Common myeloid progenitor, CD34-positive (primary cell): ENCODE measurements at regions not wholly inside any gene's neighbourhood (a gene's known extent, or its start where the extent isn't known, plus 50 kb on each side); places are given as distances from the start of the nearest gene placed in this dataset.

ENCODE experiments used
- CTCF ChIA-PET: fragments of 350-600 bp; sonication (Branson Sonifier 250); formaldehyde crosslinking; loops from one replicate; lab custom pipeline; 2021; ENCODE audit warnings: antibody characterized with exemption; lab: Charles Lee
- POLR2A ChIA-PET: fragments of 350-600 bp; sonication (Branson Sonifier 250); formaldehyde crosslinking; loops from one replicate; lab custom pipeline; 2021; ENCODE audit warnings: antibody characterized with exemption; lab: Charles Lee
- DNase-seq, 3 donors: peaks; one replicate each; pipeline versions ENCODE4 v3.0.0 to v3.0.0-alpha.2; 2013
- H3K27ac ChIP-seq, 2 experiments: 1 replicate in 1 of 2; 2 replicates in 1 of 2; pipeline ENCODE4 v1.7.0; 2013; ENCODE audit warnings: inconsistent platforms in 2 of 2, low read length in 2 of 2, mild to moderate bottlenecking in 2 of 2, low read depth in 1 of 2, moderate library complexity in 1 of 2; ENCODE audit not compliant: severe bottlenecking in 2 of 2, insufficient read depth in 1 of 2, poor library complexity in 1 of 2
- H3K27me3 ChIP-seq, 5 experiments: replicated peaks in 2 of 5; 1 replicate in 3 of 5; 2 replicates in 2 of 5; pipeline versions ENCODE4 v1.6.1 to v1.7.0; 2013; ENCODE audit warnings: low read length in 4 of 5, mild to moderate bottlenecking in 2 of 5, moderate library complexity in 2 of 5, inconsistent platforms in 1 of 5; ENCODE audit not compliant: insufficient read depth in 5 of 5, control insufficient read depth in 4 of 5
- H3K36me3 ChIP-seq, 4 experiments: 1 replicate in 2 of 4; 2 replicates in 2 of 4; pipeline versions ENCODE4 v1.6.1 to v1.7.0; 2013; ENCODE audit warnings: low read length in 3 of 4, control low read depth in 1 of 4, mild to moderate bottlenecking in 1 of 4; ENCODE audit not compliant: control insufficient read depth in 4 of 4, insufficient read depth in 4 of 4
- H3K4me1 ChIP-seq, 4 experiments: 1 replicate in 3 of 4; 2 replicates in 1 of 4; pipeline versions ENCODE4 v1.6.1 to v1.7.1; 2013; ENCODE audit warnings: low read length in 3 of 4, mild to moderate bottlenecking in 3 of 4, control low read depth in 1 of 4, inconsistent platforms in 1 of 4, moderate library complexity in 1 of 4; ENCODE audit not compliant: control insufficient read depth in 4 of 4, insufficient read depth in 4 of 4; ENCODE audit errors: control extremely low read depth in 1 of 4
- H3K4me3 ChIP-seq, 7 experiments: 1 replicate in 4 of 7; 2 replicates in 3 of 7; pipeline versions ENCODE4 v1.5.1 to v1.7.0; 2013; ENCODE audit warnings: mild to moderate bottlenecking in 7 of 7, low read length in 6 of 7, moderate library complexity in 6 of 7, inconsistent platforms in 2 of 7, low read depth in 2 of 7, control low read depth in 1 of 7; ENCODE audit not compliant: insufficient read depth in 4 of 7, control insufficient read depth in 1 of 7; ENCODE audit errors: extremely low read depth in 1 of 7
- H3K9me3 ChIP-seq, 5 experiments: 1 replicate in 4 of 5; 2 replicates in 1 of 5; pipeline versions ENCODE4 v1.6.1 to v1.7.1; 2013; ENCODE audit warnings: low read length in 4 of 5, mild to moderate bottlenecking in 2 of 5, inconsistent platforms in 1 of 5, low read depth in 1 of 5, moderate library complexity in 1 of 5; ENCODE audit not compliant: control insufficient read depth in 4 of 5, insufficient read depth in 2 of 5; ENCODE audit errors: control extremely low read depth in 1 of 5
- WGBS: methylation state at CpG from one replicate; pipeline ENCODE4 v1.1.5; 2013; ENCODE audit not compliant: insufficient coverage; 5-methylcytosine and 5-hydroxymethylcytosine counted together

DNA sequence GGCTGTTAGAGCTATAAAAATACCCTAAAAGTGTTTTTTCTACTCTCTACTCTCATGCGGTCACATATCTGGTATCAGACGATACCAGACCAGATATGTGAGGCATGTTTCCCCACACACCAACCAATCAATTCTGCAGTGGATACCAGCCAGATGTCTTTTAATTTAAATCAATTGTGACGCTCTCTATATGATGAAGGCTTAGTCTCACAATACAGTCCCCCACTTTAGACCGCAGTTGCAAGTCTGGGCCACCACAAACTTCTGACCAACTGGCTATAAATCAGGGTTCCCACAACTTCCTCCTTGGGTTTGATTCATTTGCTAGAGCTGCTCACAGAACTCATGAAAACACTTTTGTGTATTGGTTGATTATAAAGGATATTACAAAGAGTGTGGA, 586.1 kb upstream of the ZP4 start:
- peaks cover 0 to 8% (median 0%) of the 10 kb centered on the region in 5 experiments for H3K27me3 ChIP-seq
- ChIA-PET POLR2A (no interaction called here), CTCF (interaction anchor here (1.1 kb wide), 1 partner anchor 9 kb away, joined by 3 read pairs; no protein-coding TSS in a partner anchor)
- H3K4me3 ChIP-seq = peak overlapping the region in 1 of 7 experiments; percentile 21
- no peaks in the 10 kb centered on the region for H3K36me3 ChIP-seq
- H3K27ac ChIP-seq = no peak overlapping the region
- peak; percentile 84 to 98 (median 96) for DNase-seq
- peaks cover 0 to 6% (median 0%) of the 10 kb centered on the region in 5 experiments for H3K9me3 ChIP-seq
- H3K4me1 ChIP-seq = peaks cover 17 to 29% (median 19%) of the 10 kb centered on the region in 4 experiments
- 0% methylated on average over 3 of the region's 4 CpGs for WGBS

DNA sequence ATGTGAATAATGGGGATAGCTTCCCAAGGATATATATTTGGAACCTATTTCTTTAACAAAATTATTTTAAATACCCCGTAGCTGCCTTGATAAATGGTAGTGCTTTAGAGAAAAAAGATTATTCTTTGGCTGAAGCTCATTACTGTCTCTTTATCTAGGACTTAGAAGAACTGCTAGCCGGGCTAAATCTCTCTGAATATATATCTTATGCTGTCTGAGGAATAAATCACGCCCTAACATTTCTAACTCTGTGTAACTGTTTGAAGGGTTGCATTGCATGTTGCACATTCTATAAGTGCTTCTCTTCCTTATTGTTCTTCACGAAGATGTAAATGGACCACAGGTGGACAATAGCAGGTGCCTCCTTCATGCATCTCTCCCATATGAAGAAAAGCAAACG, 585.0 kb upstream of the ZP4 start:
- DNase-seq = peak in 1 of 3 donors; percentile 2
- H3K27ac ChIP-seq = no peak overlapping the region
- WGBS = 87% methylated on average over 3 of the region's 5 CpGs
- CTCF ChIA-PET = no interaction called here
- POLR2A ChIA-PET = no interaction called here
- peaks cover 0 to 6% (median 0%) of the 10 kb centered on the region in 5 experiments for H3K27me3 ChIP-seq
- no peak overlapping the region for H3K4me3 ChIP-seq
- H3K36me3 ChIP-seq = no peaks in the 10 kb centered on the region
- H3K4me1 ChIP-seq = peaks cover 16 to 29% (median 19%) of the 10 kb centered on the region in 4 experiments
- H3K9me3 ChIP-seq = no peaks in the 10 kb centered on the region

DNA sequence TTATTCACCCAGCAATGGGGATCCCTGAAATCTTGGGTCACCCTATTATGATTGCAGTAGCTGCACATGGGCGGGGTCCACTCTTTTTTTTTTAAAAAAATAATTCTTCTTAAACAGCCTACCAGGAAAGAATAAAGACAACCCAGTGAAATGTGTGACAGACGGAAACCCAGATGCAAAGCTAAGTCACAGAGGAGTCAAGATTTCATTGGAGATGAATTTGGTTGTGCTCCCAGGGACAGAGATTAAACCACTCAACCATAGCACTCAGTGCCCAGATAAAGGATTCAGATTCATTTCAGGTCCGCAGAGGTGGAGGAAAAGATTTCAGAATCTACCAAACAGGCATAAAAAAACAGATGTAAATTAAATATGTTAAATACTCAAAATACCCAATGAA, 583.5 kb upstream of the ZP4 start:
- no peak for DNase-seq
- H3K27ac ChIP-seq = no peak overlapping the region
- H3K36me3 ChIP-seq = no peaks in the 10 kb centered on the region
- no peaks in the 10 kb centered on the region for H3K9me3 ChIP-seq
- peaks cover 0 to 6% (median 0%) of the 10 kb centered on the region in 5 experiments for H3K27me3 ChIP-seq
- POLR2A ChIA-PET = no interaction called here
- no peak overlapping the region for H3K4me3 ChIP-seq
- CTCF ChIA-PET = no interaction called here
- peaks cover 12 to 23% (median 16%) of the 10 kb centered on the region in 4 experiments for H3K4me1 ChIP-seq
- no CpG with 5 or more reads among the region's 3 CpGs for WGBS

DNA sequence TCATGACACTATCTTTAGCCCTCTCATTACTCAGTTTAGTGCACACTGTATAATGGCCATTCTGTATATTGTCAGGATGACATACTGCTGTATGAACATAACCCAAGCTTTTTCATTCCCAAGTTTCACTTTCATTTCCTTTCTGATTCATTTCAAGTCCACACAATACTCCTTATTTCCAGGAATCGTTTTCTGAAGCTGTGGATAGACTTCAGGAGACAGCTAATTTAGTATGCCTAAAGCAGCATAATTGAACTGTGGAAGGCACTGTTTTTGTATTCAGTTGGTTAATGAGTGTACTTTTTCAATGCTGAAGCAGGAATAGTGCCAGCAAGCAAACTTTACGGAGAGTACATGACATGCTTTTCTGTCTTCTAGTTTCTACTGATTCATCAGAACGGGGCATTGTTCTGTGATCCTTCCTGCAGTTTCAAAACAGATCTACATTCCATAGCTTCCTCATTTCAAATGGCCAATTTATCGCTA, 578.5 kb upstream of the ZP4 start:
- H3K9me3 ChIP-seq = peaks cover 0 to 2% (median 0%) of the 10 kb centered on the region in 5 experiments
- H3K4me3 ChIP-seq = no peak overlapping the region
- DNase-seq = peak in 2 of 3 donors; percentile 18 to 32
- H3K27me3 ChIP-seq = peaks cover 0 to 5% (median 2%) of the 10 kb centered on the region in 5 experiments
- ChIA-PET POLR2A (no interaction called here), CTCF (interaction anchor here (1.0 to 1.6 kb wide), 2 partner anchors 8 to 12 kb away, joined by 3 read pairs; no protein-coding TSS in a partner anchor)
- no peak overlapping the region for H3K27ac ChIP-seq
- H3K36me3 ChIP-seq = no peaks in the 10 kb centered on the region
- no peaks in the 10 kb centered on the region for H3K4me1 ChIP-seq
- whole genome bisulfite sequencing = 87% methylated on average over 3 of the region's 4 CpGs

DNA sequence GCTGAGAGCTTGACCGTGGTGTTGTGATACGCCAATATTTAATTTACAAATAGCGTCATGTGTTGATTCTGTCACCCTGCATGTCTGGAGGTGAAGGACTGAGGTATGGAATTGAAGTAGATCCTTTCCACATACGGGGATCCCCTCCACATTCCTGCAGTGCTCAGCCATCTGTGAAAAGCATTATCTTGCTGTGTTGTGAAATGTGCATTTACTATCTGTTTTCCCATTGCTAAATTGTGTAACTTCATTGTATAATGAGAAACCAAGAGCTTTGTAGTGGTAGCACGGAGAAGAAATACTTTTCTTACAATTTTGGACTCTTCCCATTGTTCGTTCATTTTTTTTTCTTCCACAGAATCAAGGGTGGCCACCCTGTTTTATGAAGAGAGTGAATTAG, 577.3 kb upstream of the ZP4 start:
- H3K27ac ChIP-seq = no peak overlapping the region
- POLR2A ChIA-PET = no interaction called here
- WGBS = 100% methylated on average over 3 of the region's 6 CpGs
- H3K27me3 ChIP-seq = peaks cover 0 to 5% (median 0%) of the 10 kb centered on the region in 5 experiments
- CTCF ChIA-PET = interaction anchor here (1.6 kb wide), 1 partner anchor 9 kb away, joined by 3 read pairs; no protein-coding TSS in a partner anchor
- H3K9me3 ChIP-seq = peaks cover 0 to 2% (median 0%) of the 10 kb centered on the region in 5 experiments
- H3K36me3 ChIP-seq = no peaks in the 10 kb centered on the region
- no peaks in the 10 kb centered on the region for H3K4me1 ChIP-seq
- H3K4me3 ChIP-seq = no peak overlapping the region
- DNase-seq = no peak

DNA sequence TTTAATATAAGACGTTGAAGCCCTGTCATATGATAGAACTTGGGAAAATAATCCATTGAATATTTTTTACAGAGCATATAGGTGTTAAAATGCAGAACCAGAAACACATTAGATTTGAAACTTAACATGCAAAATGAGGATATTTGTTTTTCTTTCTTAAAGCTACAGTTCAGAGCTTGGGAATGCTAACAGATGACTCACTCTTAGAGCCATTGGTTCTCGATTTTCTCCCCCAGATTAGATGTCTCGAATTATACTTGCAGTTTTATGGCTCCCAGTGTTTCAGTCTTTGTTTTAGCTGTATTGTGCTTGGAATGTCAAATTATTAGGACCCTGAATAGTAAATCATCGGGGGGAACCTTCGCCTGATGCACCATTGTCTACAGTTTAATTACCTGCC, 575.7 kb upstream of the ZP4 start:
- DNase-seq = no peak
- ChIA-PET CTCF (no interaction called here), POLR2A (no interaction called here)
- Histone ChIP-seq H3K27me3 (peaks cover 0 to 2% (median 0%) of the 10 kb centered on the region in 5 experiments), H3K27ac (no peak overlapping the region), H3K36me3 (no peaks in the 10 kb centered on the region), H3K4me3 (no peak overlapping the region), H3K9me3 (peaks cover 0 to 2% (median 0%) of the 10 kb centered on the region in 5 experiments), H3K4me1 (no peaks in the 10 kb centered on the region)
- WGBS = no CpG with 5 or more reads among the region's 5 CpGs

DNA sequence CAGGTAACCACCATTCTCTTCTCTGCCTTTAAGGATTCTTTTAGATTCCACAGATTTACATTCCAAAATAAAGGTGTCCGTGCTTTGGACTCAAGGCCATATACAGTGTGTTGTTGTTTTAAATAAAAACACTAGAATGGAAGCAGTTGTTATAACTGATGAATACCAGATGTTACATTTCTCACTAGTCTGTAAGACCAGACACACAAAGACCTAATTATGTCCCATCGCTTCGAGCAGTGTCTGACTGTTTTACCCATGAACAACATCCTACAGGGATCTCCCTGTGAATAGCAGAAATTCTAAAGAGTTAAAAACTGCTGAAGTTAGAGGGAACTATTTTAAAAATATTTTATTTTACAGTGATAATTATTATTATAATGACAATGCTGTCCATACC, 574.7 kb upstream of the ZP4 start:
- Histone ChIP-seq H3K27me3 (peaks cover 0 to 2% (median 0%) of the 10 kb centered on the region in 5 experiments), H3K36me3 (no peaks in the 10 kb centered on the region), H3K4me1 (no peaks in the 10 kb centered on the region), H3K27ac (no peak overlapping the region), H3K9me3 (peaks cover 0 to 2% (median 0%) of the 10 kb centered on the region in 5 experiments), H3K4me3 (no peak overlapping the region)
- no peak for DNase-seq
- ChIA-PET POLR2A (no interaction called here), CTCF (no interaction called here)
- WGBS = 100% methylated on average over 2 of the region's 3 CpGs
